IMR-90 (cell line): ENCODE measurements at regions not wholly inside any gene's neighbourhood (a gene's known extent, or its start where the extent isn't known, plus 50 kb on each side); places are given as distances from the start of the nearest gene placed in this dataset.

Source experiments
- ATAC-seq: fragments of 200-7000 bp; cut with Tn5 transposase; 2 replicates; pipeline ENCODE4 v1.9.1; 2020; ENCODE audit warnings: low read depth, mild to moderate bottlenecking, moderate library complexity
- BruUV-seq: library from RNA; stranded (reverse); fragments of 400-500 nt; replicated peaks from 2 replicates; lab custom pipeline; 2021; lab: Mats Ljungman, UMichigan
- CTCF ChIA-PET: fragments of 300-600 bp; formaldehyde crosslinking; extraction: SDS; loops from one replicate; lab custom pipeline; 2021; ENCODE audit warnings: antibody characterized with exemption; lab: Yijun Ruan, JAX
- POLR2A ChIA-PET: fragments of 300-600 bp; sonication (Branson Sonifier 250); formaldehyde crosslinking; loops from one replicate; lab custom pipeline; 2022; ENCODE audit warnings: antibody characterized with exemption; ENCODE audit not compliant: unreplicated experiment; lab: Charles Lee
- DNase-seq: peaks from one replicate; pipeline ENCODE4 v3.0.0; 2013
- H2AFZ ChIP-seq: replicated peaks from 2 replicates; pipeline ENCODE3; 2013; ENCODE audit warnings: low read length, mild to moderate bottlenecking; ENCODE audit not compliant: poor library complexity
- H2AK5ac ChIP-seq: 2 replicates; pipeline ENCODE4 v1.6.1; 2013; ENCODE audit warnings: low read depth, low read length, inconsistent platforms
- H2AK9ac ChIP-seq: replicated peaks from 2 replicates; pipeline ENCODE3; 2013; ENCODE audit warnings: mild to moderate bottlenecking, low read depth, low read length, moderate library complexity; ENCODE audit not compliant: poor library complexity
- H2BK120ac ChIP-seq: 2 replicates; pipeline ENCODE4 v1.6.1; 2013; ENCODE audit warnings: low read depth, low read length, inconsistent platforms
- H2BK15ac ChIP-seq: 3 replicates; pipeline ENCODE4 v1.6.1; 2013; ENCODE audit warnings: low read depth, low read length, inconsistent platforms
- H2BK20ac ChIP-seq: 2 replicates; pipeline ENCODE4 v1.6.1; 2013; ENCODE audit warnings: low read depth, mild to moderate bottlenecking, inconsistent platforms, low read length, moderate library complexity
- H2BK5ac ChIP-seq: 2 replicates; pipeline ENCODE4 v1.6.1; 2013; ENCODE audit warnings: mild to moderate bottlenecking, low read depth, low read length, inconsistent platforms; ENCODE audit not compliant: poor library complexity, severe bottlenecking
- H3K14ac ChIP-seq: replicated peaks from 2 replicates; pipeline ENCODE4 v1.6.1; 2013; ENCODE audit warnings: low read depth, low read length, inconsistent platforms
- H3K18ac ChIP-seq: 2 replicates; pipeline ENCODE4 v1.6.1; 2013; ENCODE audit warnings: low read depth, low read length, control low read depth
- H3K23ac ChIP-seq: 2 replicates; pipeline ENCODE4 v1.6.1; 2013; ENCODE audit warnings: low read depth, low read length, inconsistent platforms
- H3K27ac ChIP-seq: 2 replicates; pipeline ENCODE4 v1.5.1; 2013; ENCODE audit warnings: mild to moderate bottlenecking, control low read depth, low read length; ENCODE audit not compliant: insufficient read depth
- H3K27me3 ChIP-seq: 2 replicates; pipeline ENCODE4 v1.6.1; 2013; ENCODE audit warnings: low read length; ENCODE audit not compliant: control insufficient read depth, insufficient read depth
- H3K36me3 ChIP-seq: 2 replicates; pipeline ENCODE4 v1.6.1; 2013; ENCODE audit warnings: low read length, mixed read lengths; ENCODE audit not compliant: control insufficient read depth, insufficient read depth
- H3K4ac ChIP-seq: 2 replicates; pipeline ENCODE4 v1.6.1; 2013; ENCODE audit warnings: low read depth, low read length, inconsistent platforms
- H3K4me1 ChIP-seq: 2 replicates; pipeline ENCODE4 v1.6.1; 2013; ENCODE audit warnings: low read length, mixed read lengths; ENCODE audit not compliant: control insufficient read depth, insufficient read depth
- H3K4me2 ChIP-seq: 2 replicates; pipeline ENCODE4 v1.6.1; 2013; ENCODE audit warnings: low read depth, mild to moderate bottlenecking, control low read depth, low read length, moderate library complexity
- H3K4me3 ChIP-seq: 2 replicates; pipeline ENCODE4 v1.5.1; 2013; ENCODE audit warnings: low read depth, mild to moderate bottlenecking, control low read depth, low read length, moderate library complexity; ENCODE audit not compliant: insufficient read depth
- H3K56ac ChIP-seq: 2 replicates; pipeline ENCODE4 v1.6.1; 2013; ENCODE audit warnings: low read length, inconsistent platforms; ENCODE audit not compliant: insufficient read depth; ENCODE audit errors: extremely low read depth
- H3K79me1 ChIP-seq, 2 experiments: 2 replicates each; pipeline ENCODE4 v1.6.1; 2013; ENCODE audit warnings: low read length in 2 of 2, inconsistent platforms in 1 of 2, low read depth in 1 of 2
- H3K9ac ChIP-seq: 2 replicates; pipeline ENCODE4 v1.6.1; 2013; ENCODE audit warnings: low read depth, low read length, control low read depth
- H3K9me1 ChIP-seq: 2 replicates; pipeline ENCODE4 v1.6.1; 2013; ENCODE audit warnings: low read length, inconsistent platforms; ENCODE audit not compliant: insufficient read depth
- H3K9me3 ChIP-seq: 2 replicates; pipeline ENCODE4 v1.6.1; 2013; ENCODE audit warnings: low read length; ENCODE audit not compliant: control insufficient read depth, insufficient read depth
- H4K20me1 ChIP-seq: 2 replicates; pipeline ENCODE4 v1.6.1; 2013; ENCODE audit warnings: low read length, inconsistent platforms; ENCODE audit not compliant: insufficient read depth
- H4K5ac ChIP-seq: 2 replicates; pipeline ENCODE4 v1.6.1; 2013; ENCODE audit warnings: mild to moderate bottlenecking, low read depth, low read length, control low read depth
- H4K8ac ChIP-seq, 2 experiments: 2 replicates each; pipeline ENCODE4 v1.6.1; 2013; ENCODE audit warnings: low read depth in 2 of 2, low read length in 2 of 2, control low read depth in 1 of 2, inconsistent platforms in 1 of 2
- H4K91ac ChIP-seq: 2 replicates; pipeline ENCODE4 v1.6.1; 2013; ENCODE audit warnings: low read depth, low read length, inconsistent platforms; ENCODE audit not compliant: insufficient read depth
- BHLHE40 ChIP-seq: fragments of 150-350 bp; IDR thresholded peaks from 2 replicates; pipeline ENCODE4 v1.6.1; 2016; ENCODE audit warnings: mild to moderate bottlenecking, low read depth, low read length
- CEBPB ChIP-seq: IDR thresholded peaks from 2 replicates; pipeline ENCODE4 v1.6.1; 2012; ENCODE audit warnings: low read depth, low read length, improper control_type of control experiment
- CHD1 ChIP-seq: IDR thresholded peaks from 2 replicates; pipeline ENCODE4 v1.6.1; 2012; ENCODE audit warnings: low read depth, low read length, improper control_type of control experiment
- FOS ChIP-seq: fragments of 150-350 bp; IDR thresholded peaks from 2 replicates; pipeline ENCODE4 v1.6.1; 2016; ENCODE audit warnings: low read depth, low read length
- MAFK ChIP-seq: IDR thresholded peaks from 2 replicates; pipeline ENCODE4 v1.6.1; 2012; ENCODE audit warnings: low read depth, low read length, improper control_type of control experiment
- MAZ ChIP-seq: IDR thresholded peaks from 2 replicates; pipeline ENCODE4 v1.6.1; 2012; ENCODE audit warnings: low read depth, mild to moderate bottlenecking, low read length, improper control_type of control experiment, moderate library complexity, borderline replicate concordance
- MXI1 ChIP-seq: IDR thresholded peaks from 2 replicates; pipeline ENCODE4 v1.6.1; 2012; ENCODE audit warnings: low read depth, mild to moderate bottlenecking, low read length, moderate library complexity, borderline replicate concordance
- NFE2L2 ChIP-seq: fragments of 150-350 bp; IDR thresholded peaks from 2 replicates; pipeline ENCODE4 v1.6.1; 2016; ENCODE audit warnings: low read depth, mild to moderate bottlenecking, low read length
- POLR2A ChIP-seq: IDR thresholded peaks from 2 replicates; pipeline ENCODE4 v1.6.1; 2012; ENCODE audit warnings: mild to moderate bottlenecking, low read depth, low read length
- RAD21 ChIP-seq: IDR thresholded peaks from 2 replicates; pipeline ENCODE4 v1.6.1; 2012; ENCODE audit warnings: low read length, improper control_type of control experiment
- RCOR1 ChIP-seq: IDR thresholded peaks from 2 replicates; pipeline ENCODE4 v1.6.1; 2012; ENCODE audit warnings: mild to moderate bottlenecking, low read length, improper control_type of control experiment; ENCODE audit not compliant: insufficient replicate concordance
- RFX5 ChIP-seq: IDR thresholded peaks from 2 replicates; pipeline ENCODE4 v1.8.0; 2012; ENCODE audit warnings: low read depth, mild to moderate bottlenecking, low read length, moderate library complexity
- SMC3 ChIP-seq: fragments of 150-350 bp; IDR thresholded peaks from 2 replicates; pipeline ENCODE4 v1.6.1; 2016; ENCODE audit warnings: low read depth, mild to moderate bottlenecking, antibody characterized with exemption, low read length, moderate library complexity
- WGBS, 2 experiments: methylation state at CpG; one replicate each; pipeline versions ENCODE4 v1.1.5 to v1.1.7; 2013; ENCODE audit warnings: missing lambda C conversion rate in 2 of 2; ENCODE audit not compliant: insufficient read length in 1 of 2; ENCODE audit errors: extremely low coverage in 2 of 2; 5-methylcytosine and 5-hydroxymethylcytosine counted together
- dilution Hi-C: fragments of 300-500 bp; cut with HindIII; formaldehyde crosslinking; loops from one replicate; pipeline ENCODE4 v1.14.3; 2018; ENCODE audit warnings: low sequenced_read_pairs; ENCODE audit not compliant: unreplicated experiment
- in situ Hi-C: fragments of 300-500 bp; cut with MboI; formaldehyde crosslinking; loops from 3 replicates; pipeline ENCODE4 v1.14.3; 2019; ENCODE audit warnings: low sequenced_read_pairs, inconsistent platforms, mixed read lengths
- intact Hi-C: fragments of 100-400 bp; cut with micrococcal nuclease; formaldehyde crosslinking; loops from 2 replicates; pipeline ENCODE4 v1.10.0; 2022
- TF ChIP-seq, protein P1 (sequence below): conservative IDR thresholded peaks from 2 replicates; pipeline ENCODE4 v1.5.1; 2012; ENCODE audit warnings: mild to moderate bottlenecking, low read depth, low read length, improper control_type of control experiment
- TF ChIP-seq, protein P2 (sequence below): fragments of 150-350 bp; IDR thresholded peaks from 2 replicates; pipeline ENCODE4 v1.6.1; 2016; ENCODE audit warnings: low read depth, mild to moderate bottlenecking, low read length, moderate library complexity, borderline replicate concordance
- TF ChIP-seq, protein P3 (sequence below): fragments of 150-350 bp; IDR thresholded peaks from 2 replicates; pipeline ENCODE4 v1.6.1; 2017; ENCODE audit warnings: mild to moderate bottlenecking, antibody characterized with exemption, low read length, low read depth

DNA sequence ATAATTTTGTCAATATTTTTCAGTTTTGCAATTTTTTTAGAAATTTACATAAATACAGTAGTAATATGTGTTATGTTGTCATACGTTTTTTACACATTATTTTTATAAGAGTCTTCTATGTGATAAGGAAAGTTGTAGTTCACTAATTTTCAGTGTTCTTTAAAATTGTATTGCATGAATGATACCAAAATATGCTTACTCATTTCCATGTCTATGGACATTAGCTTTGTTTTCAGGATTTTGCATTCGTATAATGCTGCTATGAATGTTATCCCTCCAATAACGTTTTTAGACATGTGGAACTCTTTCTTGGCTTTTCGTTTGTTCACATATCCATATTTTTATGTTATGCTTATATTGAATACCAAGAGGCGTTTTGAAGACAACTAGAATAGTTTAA lies 260.0 kb downstream of the ARL4A start:
- Histone ChIP-seq H4K20me1 (no peaks in the 10 kb centered on the region), H2BK20ac (no peak overlapping the region), H3K27me3 (no peaks in the 10 kb centered on the region), H3K9me3 (no peaks in the 10 kb centered on the region; the same call in 1 of the 2 replicates), H2BK5ac (no peak overlapping the region), H3K4ac (no peak overlapping the region), H3K14ac (no peak overlapping the region), H3K23ac (no peak overlapping the region), H2AFZ (no peak overlapping the region), H3K18ac (no peak overlapping the region), H3K9me1 (no peaks in the 10 kb centered on the region), H2AK9ac (no peak overlapping the region), H4K91ac (no peak overlapping the region), H2AK5ac (no peak overlapping the region), H3K36me3 (no peaks in the 10 kb centered on the region), H4K8ac (no peak overlapping the region), H2BK15ac (no peak overlapping the region), H3K4me2 (no peak overlapping the region), H3K4me1 (peaks cover 2% of the 10 kb centered on the region; the same call in 1 of the 2 replicates), H4K5ac (no peak overlapping the region), H2BK120ac (no peak overlapping the region), H3K9ac (no peak overlapping the region), H3K79me1 (no peaks in the 10 kb centered on the region), H3K56ac (no peak overlapping the region), H3K27ac (no peak overlapping the region), H3K4me3 (no peak overlapping the region)
- POLR2A ChIA-PET: no interaction called here
- DNase-seq: no peak
- BruUV-seq: no TSS peak
- TF ChIP-seq, protein P1, sequence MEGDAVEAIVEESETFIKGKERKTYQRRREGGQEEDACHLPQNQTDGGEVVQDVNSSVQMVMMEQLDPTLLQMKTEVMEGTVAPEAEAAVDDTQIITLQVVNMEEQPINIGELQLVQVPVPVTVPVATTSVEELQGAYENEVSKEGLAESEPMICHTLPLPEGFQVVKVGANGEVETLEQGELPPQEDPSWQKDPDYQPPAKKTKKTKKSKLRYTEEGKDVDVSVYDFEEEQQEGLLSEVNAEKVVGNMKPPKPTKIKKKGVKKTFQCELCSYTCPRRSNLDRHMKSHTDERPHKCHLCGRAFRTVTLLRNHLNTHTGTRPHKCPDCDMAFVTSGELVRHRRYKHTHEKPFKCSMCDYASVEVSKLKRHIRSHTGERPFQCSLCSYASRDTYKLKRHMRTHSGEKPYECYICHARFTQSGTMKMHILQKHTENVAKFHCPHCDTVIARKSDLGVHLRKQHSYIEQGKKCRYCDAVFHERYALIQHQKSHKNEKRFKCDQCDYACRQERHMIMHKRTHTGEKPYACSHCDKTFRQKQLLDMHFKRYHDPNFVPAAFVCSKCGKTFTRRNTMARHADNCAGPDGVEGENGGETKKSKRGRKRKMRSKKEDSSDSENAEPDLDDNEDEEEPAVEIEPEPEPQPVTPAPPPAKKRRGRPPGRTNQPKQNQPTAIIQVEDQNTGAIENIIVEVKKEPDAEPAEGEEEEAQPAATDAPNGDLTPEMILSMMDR: no peak
- TF ChIP-seq, protein P2, sequence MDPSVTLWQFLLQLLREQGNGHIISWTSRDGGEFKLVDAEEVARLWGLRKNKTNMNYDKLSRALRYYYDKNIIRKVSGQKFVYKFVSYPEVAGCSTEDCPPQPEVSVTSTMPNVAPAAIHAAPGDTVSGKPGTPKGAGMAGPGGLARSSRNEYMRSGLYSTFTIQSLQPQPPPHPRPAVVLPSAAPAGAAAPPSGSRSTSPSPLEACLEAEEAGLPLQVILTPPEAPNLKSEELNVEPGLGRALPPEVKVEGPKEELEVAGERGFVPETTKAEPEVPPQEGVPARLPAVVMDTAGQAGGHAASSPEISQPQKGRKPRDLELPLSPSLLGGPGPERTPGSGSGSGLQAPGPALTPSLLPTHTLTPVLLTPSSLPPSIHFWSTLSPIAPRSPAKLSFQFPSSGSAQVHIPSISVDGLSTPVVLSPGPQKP: no peak
- no peak for TF ChIP-seq CEBPB
- TF ChIP-seq BHLHE40: no peak
- no peak for TF ChIP-seq RAD21
- TF ChIP-seq, protein P3, sequence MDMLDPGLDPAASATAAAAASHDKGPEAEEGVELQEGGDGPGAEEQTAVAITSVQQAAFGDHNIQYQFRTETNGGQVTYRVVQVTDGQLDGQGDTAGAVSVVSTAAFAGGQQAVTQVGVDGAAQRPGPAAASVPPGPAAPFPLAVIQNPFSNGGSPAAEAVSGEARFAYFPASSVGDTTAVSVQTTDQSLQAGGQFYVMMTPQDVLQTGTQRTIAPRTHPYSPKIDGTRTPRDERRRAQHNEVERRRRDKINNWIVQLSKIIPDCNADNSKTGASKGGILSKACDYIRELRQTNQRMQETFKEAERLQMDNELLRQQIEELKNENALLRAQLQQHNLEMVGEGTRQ: no peak
- no peak for TF ChIP-seq NFE2L2
- no peak for TF ChIP-seq MXI1
- TF ChIP-seq CHD1: no peak
- TF ChIP-seq POLR2A: no peak
- no peak for TF ChIP-seq RCOR1
- no peak for TF ChIP-seq SMC3
- no peak for TF ChIP-seq MAZ
- TF ChIP-seq MAFK: no peak
- no peak for TF ChIP-seq FOS
- no peak for TF ChIP-seq RFX5
- CTCF ChIA-PET: no interaction called here
- ATAC-seq: no peak
- whole genome bisulfite sequencing, 2 experiments: no CpG with 5 or more reads among the region's 5 CpGs
- in situ Hi-C loops: no loop called here
- dilution Hi-C loops: no loop called here
- intact Hi-C loops: no loop called here
